Activated B cell treated with CpG ODN at 0.5 μM for 24 hours (primary cell): ENCODE measurements at regions not wholly inside any gene's neighbourhood (a gene's known extent, or its start where the extent isn't known, plus 50 kb on each side); places are given as distances from the start of the nearest gene placed in this dataset.

Experiments
- ATAC-seq: fragments of 200-7000 bp; cut with Tn5 transposase; one replicate; pipeline ENCODE4 v1.10.0; 2021; ENCODE audit warnings: low read depth, mild to moderate bottlenecking, moderate library complexity
- CTCF ChIA-PET: fragments of 350-600 bp; sonication (Branson Sonifier 250); formaldehyde crosslinking; loops from one replicate; lab custom pipeline; 2021; ENCODE audit warnings: antibody characterized with exemption; lab: Charles Lee
- POLR2A ChIA-PET: fragments of 350-600 bp; sonication (Branson Sonifier 250); formaldehyde crosslinking; loops from one replicate; lab custom pipeline; 2021; ENCODE audit warnings: antibody characterized with exemption; lab: Charles Lee
- DNase-seq: peaks from one replicate; pipeline ENCODE4 v3.0.0; 2022
- H3K27ac Mint-ChIP-seq: one replicate; pipeline ENCODE4 v1.8.0; 2020; ENCODE audit warnings: mixed read lengths
- H3K27me3 Mint-ChIP-seq: one replicate; pipeline ENCODE4 v1.8.0; 2021; ENCODE audit warnings: mixed read lengths
- H3K36me3 Mint-ChIP-seq: one replicate; pipeline ENCODE4 v1.8.0; 2021; ENCODE audit warnings: low read depth, mixed read lengths
- H3K4me1 Mint-ChIP-seq: one replicate; pipeline ENCODE4 v1.8.0; 2021; ENCODE audit warnings: mixed read lengths
- H3K4me3 Mint-ChIP-seq: one replicate; pipeline ENCODE4 v1.8.0; 2020; ENCODE audit warnings: mild to moderate bottlenecking, mixed read lengths
- H3K9me3 Mint-ChIP-seq: one replicate; pipeline ENCODE4 v1.8.0; 2020; ENCODE audit warnings: mixed read lengths
- CTCF ChIP-seq: fragments of 200-600 bp; IDR thresholded peaks from one replicate; pipeline ENCODE4 v1.8.0; 2022; ENCODE audit warnings: antibody characterized with exemption, mild to moderate bottlenecking
- intact Hi-C: fragments of 100-400 bp; cut with micrococcal nuclease; formaldehyde crosslinking; loops from one replicate; pipeline ENCODE4 v1.15.1; 2024

- CTCF ChIA-PET = no interaction called here
- H3K9me3 Mint-ChIP-seq = no peaks in the 10 kb centered on the region
- intact Hi-C loops = no loop called here
- no peak for DNase-seq
- TF ChIP-seq CTCF = no peak
- H3K27ac Mint-ChIP-seq = no peak overlapping the region
- H3K4me1 Mint-ChIP-seq = no peaks in the 10 kb centered on the region
- POLR2A ChIA-PET = no interaction called here
- H3K27me3 Mint-ChIP-seq = no peaks in the 10 kb centered on the region
- ATAC-seq = no peak
- H3K4me3 Mint-ChIP-seq = no peak overlapping the region
- no peaks in the 10 kb centered on the region for H3K36me3 Mint-ChIP-seq
Observed at GRCh38 chr7:81211934-81212320, 293.1 kb upstream of the SEMA3C start.

GRCh38 chr7:81211204-81211933 is 292.5 kb upstream of the SEMA3C start:
- H3K4me3 Mint-ChIP-seq = no peak overlapping the region
- no peaks in the 10 kb centered on the region for H3K36me3 Mint-ChIP-seq
- no peak overlapping the region for H3K27ac Mint-ChIP-seq
- TF ChIP-seq CTCF = no peak
- intact Hi-C loops = no loop called here
- H3K4me1 Mint-ChIP-seq = no peaks in the 10 kb centered on the region
- no peak for DNase-seq
- H3K9me3 Mint-ChIP-seq = no peaks in the 10 kb centered on the region
- ChIA-PET POLR2A (no interaction called here), CTCF (no interaction called here)
- no peak for ATAC-seq
- no peaks in the 10 kb centered on the region for H3K27me3 Mint-ChIP-seq

GRCh38 chr7:81210137-81211064 is 291.6 kb upstream of the SEMA3C start:
- CTCF ChIA-PET = no interaction called here
- H3K27me3 Mint-ChIP-seq = no peaks in the 10 kb centered on the region
- H3K36me3 Mint-ChIP-seq = no peaks in the 10 kb centered on the region
- H3K4me3 Mint-ChIP-seq = no peak overlapping the region
- H3K27ac Mint-ChIP-seq = no peak overlapping the region
- H3K9me3 Mint-ChIP-seq = no peaks in the 10 kb centered on the region
- no peak for DNase-seq
- intact Hi-C loops = no loop called here
- POLR2A ChIA-PET = no interaction called here
- no peak for ATAC-seq
- H3K4me1 Mint-ChIP-seq = no peaks in the 10 kb centered on the region
- TF ChIP-seq CTCF = no peak

GRCh38 chr7:81209059-81209458 is 290.2 kb upstream of the SEMA3C start:
- ATAC-seq (no peak), DNase-seq (no peak)
- ChIA-PET POLR2A (no interaction called here), CTCF (no interaction called here)
- Mint-ChIP-seq H3K9me3 (peaks cover 4% of the 10 kb centered on the region), H3K4me3 (no peak overlapping the region), H3K36me3 (no peaks in the 10 kb centered on the region), H3K4me1 (no peaks in the 10 kb centered on the region), H3K27ac (no peak overlapping the region), H3K27me3 (no peaks in the 10 kb centered on the region)
- intact Hi-C loops = no loop called here
- TF ChIP-seq CTCF = no peak

- no peak overlapping the region for H3K27ac Mint-ChIP-seq
- no peak for TF ChIP-seq CTCF
- H3K9me3 Mint-ChIP-seq = peaks cover 4% of the 10 kb centered on the region
- no peaks in the 10 kb centered on the region for H3K4me1 Mint-ChIP-seq
- ATAC-seq (no peak), DNase-seq (no peak)
- H3K4me3 Mint-ChIP-seq = no peak overlapping the region
- intact Hi-C loops = no loop called here
- CTCF ChIA-PET = no interaction called here
- POLR2A ChIA-PET = no interaction called here
- no peaks in the 10 kb centered on the region for H3K36me3 Mint-ChIP-seq
- H3K27me3 Mint-ChIP-seq = no peaks in the 10 kb centered on the region
Observed at GRCh38 chr7:81207801-81208200, 288.9 kb upstream of the SEMA3C start.
